ENCODE measurements at regions not wholly inside any gene's neighbourhood (a gene's known extent, or its start where the extent isn't known, plus 50 kb on each side); places are given as distances from the start of the nearest gene placed in this dataset.

GRCh38 chr14:94992046-94992445, 165.3 kb downstream of the DICER1 start:
- SMC1A ChIA-PET (ENCODE audit: uncharacterized antibody, unreplicated experiment): no interaction called here
- H3K79me2 ChIP-seq (ENCODE audit: control insufficient read depth, insufficient read depth, low read length): no peaks in the 10 kb centered on the region

GRCh38 chr14:94989946-94990345, 167.4 kb downstream of the DICER1 start:
- no peaks in the 10 kb centered on the region for H3K79me2 ChIP-seq (ENCODE audit: control insufficient read depth, insufficient read depth, low read length)
- ATAC-seq: no peak
- H4K20me1 ChIP-seq (ENCODE audit: control insufficient read depth, insufficient read depth): no peaks in the 10 kb centered on the region
- WGBS (ENCODE audit: insufficient coverage, insufficient replicate concordance, low lambda C conversion rate, missing lambda C conversion rate): 36% methylated on average over 3 of the region's 3 CpGs
- H3K9ac ChIP-seq (ENCODE audit: control insufficient read depth, insufficient read depth, low read length): no peak overlapping the region
- ChIA-PET POLR2A (no interaction called here), CTCF (no interaction called here), RAD21 (ENCODE audit: unreplicated experiment) (no interaction called here), SMC1A (ENCODE audit: uncharacterized antibody, unreplicated experiment) (no interaction called here)
- H3K27ac ChIP-seq (ENCODE audit: control insufficient read depth, insufficient read depth): no peak overlapping the region
- intact Hi-C loops (cut with micrococcal nuclease; ENCODE audit: unreplicated experiment): no loop called here
- H2AFZ ChIP-seq (ENCODE audit: control insufficient read depth, low read depth, low read length): no peak overlapping the region
- no peak for FAIRE-seq
- no TSS peak for BruUV-seq (replicated peaks)
- H3K9me3 ChIP-seq (replicated peaks; ENCODE audit: control insufficient read depth, insufficient read depth, low read length): no peaks in the 10 kb centered on the region
- H3K36me3 ChIP-seq (ENCODE audit: control insufficient read depth in 2 of 2, insufficient read depth in 2 of 2, low read length in 1 of 2): no peaks in the 10 kb centered on the region
- H3K4me3 ChIP-seq: no peak overlapping the region
- no peaks in the 10 kb centered on the region for H3K4me1 ChIP-seq (ENCODE audit: control insufficient read depth, insufficient read depth, low read length)
- no peak overlapping the region for H3K4me2 ChIP-seq (ENCODE audit: control insufficient read depth, insufficient read depth)
- in situ Hi-C loops (cut with MboI): no loop called here
- DNase-seq (ENCODE audit: low read depth, low spot score): no peak
- H3K27me3 ChIP-seq (replicated peaks in 1 of 2; ENCODE audit: control insufficient read depth in 2 of 2, insufficient read depth in 2 of 2, low read length in 1 of 2): no peaks in the 10 kb centered on the region
- TF ChIP-seq SIN3A (IDR thresholded peaks at IDR 0.05; ENCODE audit: low read depth, low read length): no peak
- TF ChIP-seq RBBP5 (conservative IDR thresholded peaks at IDR 0.05): no peak
- no peak for TF ChIP-seq PRDM15 (CRISPR knock-in tag; IDR thresholded peaks at IDR 0.05)
- TF ChIP-seq SRF (IDR thresholded peaks at IDR 0.05; ENCODE audit: low read depth in 2 of 2, low read length in 2 of 2): no peak
- no peak for TF ChIP-seq JUNB (IDR thresholded peaks at IDR 0.05)
- no peak for TF ChIP-seq NR2C2 (IDR thresholded peaks at IDR 0.05; ENCODE audit: borderline replicate concordance, control insufficient read depth, insufficient read length, low read depth)
- no peak for TF ChIP-seq RB1 (IDR thresholded peaks at IDR 0.05; ENCODE audit: borderline replicate concordance)
- no peak for TF ChIP-seq SUZ12 (IDR thresholded peaks at IDR 0.05; ENCODE audit: unreplicated experiment)
- no peak for TF ChIP-seq MAX (IDR thresholded peaks at IDR 0.05; ENCODE audit: low read depth, low read length)
- no peak for TF ChIP-seq WRNIP1 (IDR thresholded peaks at IDR 0.05; ENCODE audit: borderline replicate concordance, low read depth, low read length)
- no peak for TF ChIP-seq HDAC2 (IDR thresholded peaks at IDR 0.05)
- no peak for TF ChIP-seq JUND (IDR thresholded peaks at IDR 0.05; ENCODE audit: low read depth, low read length)
- no peak for TF ChIP-seq POLR2A (IDR thresholded peaks at IDR 0.05; ENCODE audit: low read depth, low read length)
- no peak for TF ChIP-seq SMARCA5 (IDR thresholded peaks at IDR 0.05)

More at GRCh38 chr14:94992046-94992445, 165.3 kb downstream of the DICER1 start:
- intact Hi-C loops (cut with micrococcal nuclease; ENCODE audit: unreplicated experiment): no loop called here
- CTCF ChIA-PET: no interaction called here
- POLR2A ChIA-PET: no interaction called here
- no peak for ATAC-seq
- H3K4me3 ChIP-seq: no peak overlapping the region
- no peak for TF ChIP-seq TCF12 (IDR thresholded peaks at IDR 0.05; ENCODE audit: low read depth, low read length)
- H3K9ac ChIP-seq (ENCODE audit: control insufficient read depth, insufficient read depth, low read length): no peak overlapping the region
- no peaks in the 10 kb centered on the region for H3K36me3 ChIP-seq (ENCODE audit: control insufficient read depth in 2 of 2, insufficient read depth in 2 of 2, low read length in 1 of 2)
- no peak overlapping the region for H2AFZ ChIP-seq (ENCODE audit: control insufficient read depth, low read depth, low read length)
- in situ Hi-C loops (cut with MboI): no loop called here
- H3K9me3 ChIP-seq (replicated peaks; ENCODE audit: control insufficient read depth, insufficient read depth, low read length): no peaks in the 10 kb centered on the region
- RAD21 ChIA-PET (ENCODE audit: unreplicated experiment): no interaction called here
- H3K27ac ChIP-seq (ENCODE audit: control insufficient read depth, insufficient read depth): no peak overlapping the region
- FAIRE-seq: no peak
- DNase-seq (ENCODE audit: low read depth, low spot score): no peak
- no peak overlapping the region for H3K4me2 ChIP-seq (ENCODE audit: control insufficient read depth, insufficient read depth)
- H3K27me3 ChIP-seq (replicated peaks in 1 of 2; ENCODE audit: control insufficient read depth in 2 of 2, insufficient read depth in 2 of 2, low read length in 1 of 2): no peaks in the 10 kb centered on the region
- no peaks in the 10 kb centered on the region for H4K20me1 ChIP-seq (ENCODE audit: control insufficient read depth, insufficient read depth)
- H3K4me1 ChIP-seq (ENCODE audit: control insufficient read depth, insufficient read depth, low read length): no peaks in the 10 kb centered on the region
- no TSS peak for BruUV-seq (replicated peaks)

Measured in GM12878 (cell line).